ENCODE measurements at regions not wholly inside any gene's neighbourhood (a gene's known extent, or its start where the extent isn't known, plus 50 kb on each side); places are given as distances from the start of the nearest gene placed in this dataset.

- WGBS (ENCODE audit: low lambda C conversion rate, missing lambda C conversion rate) = 74% methylated on average over 1 of the region's 1 CpG
- no peak overlapping the region for H2AFZ ChIP-seq
Observed at GRCh38 chr2:193895226-193895625, 1700.5 kb upstream of the TMEFF2 start.

DNA sequence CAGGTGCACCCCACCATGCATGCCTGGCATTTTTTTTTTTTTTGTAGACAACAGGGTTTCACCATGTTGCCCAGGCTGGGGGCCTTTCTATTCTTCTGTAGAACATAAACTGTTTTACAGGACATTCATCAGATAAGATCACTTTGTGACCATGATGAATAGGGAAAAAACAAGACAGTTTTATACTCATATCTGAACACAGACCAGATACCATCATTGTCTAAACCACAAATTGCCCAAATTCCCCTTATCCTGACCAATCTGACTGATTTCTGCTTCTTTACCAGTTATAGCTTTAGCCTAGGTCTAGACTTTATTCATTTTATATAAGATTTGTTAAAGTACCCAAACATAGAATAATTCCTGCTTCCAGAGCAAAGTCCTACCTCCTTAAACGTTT lies 1699.3 kb upstream of the TMEFF2 start:
- H3K4me2 ChIP-seq = no peak overlapping the region
- TF ChIP-seq EZH2phosphoT487 (IDR thresholded peaks at IDR 0.05; ENCODE audit: low read depth, severe bottlenecking, unreplicated experiment) (no peak), EZH2 (IDR thresholded peaks at IDR 0.05; ENCODE audit: borderline replicate concordance) (no peak)
- TF ChIP-seq, protein P1, sequence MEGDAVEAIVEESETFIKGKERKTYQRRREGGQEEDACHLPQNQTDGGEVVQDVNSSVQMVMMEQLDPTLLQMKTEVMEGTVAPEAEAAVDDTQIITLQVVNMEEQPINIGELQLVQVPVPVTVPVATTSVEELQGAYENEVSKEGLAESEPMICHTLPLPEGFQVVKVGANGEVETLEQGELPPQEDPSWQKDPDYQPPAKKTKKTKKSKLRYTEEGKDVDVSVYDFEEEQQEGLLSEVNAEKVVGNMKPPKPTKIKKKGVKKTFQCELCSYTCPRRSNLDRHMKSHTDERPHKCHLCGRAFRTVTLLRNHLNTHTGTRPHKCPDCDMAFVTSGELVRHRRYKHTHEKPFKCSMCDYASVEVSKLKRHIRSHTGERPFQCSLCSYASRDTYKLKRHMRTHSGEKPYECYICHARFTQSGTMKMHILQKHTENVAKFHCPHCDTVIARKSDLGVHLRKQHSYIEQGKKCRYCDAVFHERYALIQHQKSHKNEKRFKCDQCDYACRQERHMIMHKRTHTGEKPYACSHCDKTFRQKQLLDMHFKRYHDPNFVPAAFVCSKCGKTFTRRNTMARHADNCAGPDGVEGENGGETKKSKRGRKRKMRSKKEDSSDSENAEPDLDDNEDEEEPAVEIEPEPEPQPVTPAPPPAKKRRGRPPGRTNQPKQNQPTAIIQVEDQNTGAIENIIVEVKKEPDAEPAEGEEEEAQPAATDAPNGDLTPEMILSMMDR (IDR thresholded peaks at IDR 0.05; ENCODE audit: poor library complexity) = no peak
- no peak for DNase-seq (ENCODE audit: low spot score)

More at GRCh38 chr2:193895226-193895625, 1700.5 kb upstream of the TMEFF2 start:
- Histone ChIP-seq H3K79me2 (no peaks in the 10 kb centered on the region), H3K4me2 (no peak overlapping the region), H3K27ac (no peak overlapping the region), H3K9me2 (replicated peaks; ENCODE audit: insufficient read depth) (no peaks in the 10 kb centered on the region), H4K20me1 (ENCODE audit: insufficient read depth, poor library complexity, severe bottlenecking) (no peaks in the 10 kb centered on the region), H3K9me3 (ENCODE audit: low read depth) (no peaks in the 10 kb centered on the region), H3K36me3 (replicated peaks; ENCODE audit: insufficient read depth, low read depth) (no peaks in the 10 kb centered on the region), H3K27me3 (no peaks in the 10 kb centered on the region), H3K4me3 (no peak overlapping the region), H3K4me1 (ENCODE audit: insufficient read depth) (no peaks in the 10 kb centered on the region)
- TF ChIP-seq EZH2phosphoT487 (IDR thresholded peaks at IDR 0.05; ENCODE audit: low read depth, severe bottlenecking, unreplicated experiment) (no peak), EZH2 (IDR thresholded peaks at IDR 0.05; ENCODE audit: borderline replicate concordance) (no peak)
- TF ChIP-seq, protein P1 (IDR thresholded peaks at IDR 0.05; ENCODE audit: poor library complexity) = no peak
- peak; percentile 4 for DNase-seq (ENCODE audit: low spot score)

GRCh38 chr2:193891023-193891422 lies 1696.3 kb upstream of the TMEFF2 start:
- Histone ChIP-seq H3K27me3 (no peaks in the 10 kb centered on the region), H3K4me3 (no peak overlapping the region), H2AFZ (no peak overlapping the region), H3K36me3 (replicated peaks; ENCODE audit: insufficient read depth, low read depth) (no peaks in the 10 kb centered on the region), H3K79me2 (no peaks in the 10 kb centered on the region), H4K20me1 (ENCODE audit: insufficient read depth, poor library complexity, severe bottlenecking) (no peaks in the 10 kb centered on the region), H3K9me2 (replicated peaks; ENCODE audit: insufficient read depth) (no peaks in the 10 kb centered on the region), H3K9me3 (ENCODE audit: low read depth) (no peaks in the 10 kb centered on the region), H3K4me1 (ENCODE audit: insufficient read depth) (no peaks in the 10 kb centered on the region), H3K4me2 (no peak overlapping the region), H3K27ac (no peak overlapping the region)
- DNase-seq (ENCODE audit: low spot score) = no peak
- TF ChIP-seq, protein P1 (IDR thresholded peaks at IDR 0.05; ENCODE audit: poor library complexity) = no peak
- TF ChIP-seq EZH2phosphoT487 (IDR thresholded peaks at IDR 0.05; ENCODE audit: low read depth, severe bottlenecking, unreplicated experiment) (no peak), EZH2 (IDR thresholded peaks at IDR 0.05; ENCODE audit: borderline replicate concordance) (no peak)
- WGBS (ENCODE audit: low lambda C conversion rate, missing lambda C conversion rate) = 80% methylated on average over 2 of the region's 2 CpGs

More for the DNA sequence above, 1699.3 kb upstream of the TMEFF2 start:
- Histone ChIP-seq H3K36me3 (replicated peaks; ENCODE audit: insufficient read depth, low read depth) (no peaks in the 10 kb centered on the region), H3K27me3 (no peaks in the 10 kb centered on the region), H3K79me2 (no peaks in the 10 kb centered on the region), H2AFZ (no peak overlapping the region), H3K4me3 (no peak overlapping the region), H4K20me1 (ENCODE audit: insufficient read depth, poor library complexity, severe bottlenecking) (no peaks in the 10 kb centered on the region), H3K27ac (no peak overlapping the region), H3K9me2 (replicated peaks; ENCODE audit: insufficient read depth) (no peaks in the 10 kb centered on the region), H3K9me3 (ENCODE audit: low read depth) (no peaks in the 10 kb centered on the region), H3K4me1 (ENCODE audit: insufficient read depth) (no peaks in the 10 kb centered on the region)
- 68% methylated on average over 1 of the region's 1 CpG for WGBS (ENCODE audit: low lambda C conversion rate, missing lambda C conversion rate)

- 100% methylated on average over 1 of the region's 1 CpG for WGBS (ENCODE audit: low lambda C conversion rate, missing lambda C conversion rate)
- Histone ChIP-seq H3K36me3 (replicated peaks; ENCODE audit: insufficient read depth, low read depth) (no peaks in the 10 kb centered on the region), H3K9me3 (ENCODE audit: low read depth) (no peaks in the 10 kb centered on the region), H3K4me2 (no peak overlapping the region), H3K4me1 (ENCODE audit: insufficient read depth) (no peaks in the 10 kb centered on the region), H3K4me3 (no peak overlapping the region), H2AFZ (no peak overlapping the region), H3K79me2 (no peaks in the 10 kb centered on the region), H3K27me3 (no peaks in the 10 kb centered on the region), H4K20me1 (ENCODE audit: insufficient read depth, poor library complexity, severe bottlenecking) (no peaks in the 10 kb centered on the region), H3K27ac (no peak overlapping the region), H3K9me2 (replicated peaks; ENCODE audit: insufficient read depth) (no peaks in the 10 kb centered on the region)
- no peak for TF ChIP-seq EZH2 (IDR thresholded peaks at IDR 0.05; ENCODE audit: borderline replicate concordance)
- TF ChIP-seq EZH2phosphoT487 (IDR thresholded peaks at IDR 0.05; ENCODE audit: low read depth, severe bottlenecking, unreplicated experiment) = no peak
- TF ChIP-seq, protein P1 (IDR thresholded peaks at IDR 0.05; ENCODE audit: poor library complexity) = no peak
- DNase-seq (ENCODE audit: low spot score) = no peak
Observed at GRCh38 chr2:193885419-193885818, 1690.7 kb upstream of the TMEFF2 start.

Data from hepatocyte (in vitro differentiated cells).